ENCODE measurements at regions not wholly inside any gene's neighbourhood (a gene's known extent, or its start where the extent isn't known, plus 50 kb on each side); places are given as distances from the start of the nearest gene placed in this dataset.
"Not testable (repeated sequence)": the region's sequence is repeated elsewhere in the genome, so short reads cannot be mapped to it uniquely, and the experiment has no call there.

DNA sequence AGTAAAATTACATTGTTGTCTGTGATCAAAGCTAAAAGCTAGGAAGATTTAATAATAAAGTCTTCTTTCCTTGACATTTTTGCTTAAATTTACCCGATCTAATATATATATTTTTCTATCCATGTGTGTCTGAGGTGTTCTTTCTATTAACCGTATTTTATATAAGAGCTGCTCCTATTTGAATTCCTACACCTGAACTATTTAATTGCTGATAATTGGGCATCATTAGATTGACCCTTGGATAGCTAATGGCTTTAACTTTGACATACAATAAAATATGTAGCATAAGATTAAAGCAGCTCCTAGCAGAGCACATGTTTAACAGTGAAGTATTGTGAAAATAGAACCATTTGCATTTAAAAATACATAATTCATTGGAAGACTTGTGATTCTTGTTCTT lies 792.7 kb downstream of the MAT2B start:
- no peak for DNase-seq (ENCODE audit: low read depth)

DNA sequence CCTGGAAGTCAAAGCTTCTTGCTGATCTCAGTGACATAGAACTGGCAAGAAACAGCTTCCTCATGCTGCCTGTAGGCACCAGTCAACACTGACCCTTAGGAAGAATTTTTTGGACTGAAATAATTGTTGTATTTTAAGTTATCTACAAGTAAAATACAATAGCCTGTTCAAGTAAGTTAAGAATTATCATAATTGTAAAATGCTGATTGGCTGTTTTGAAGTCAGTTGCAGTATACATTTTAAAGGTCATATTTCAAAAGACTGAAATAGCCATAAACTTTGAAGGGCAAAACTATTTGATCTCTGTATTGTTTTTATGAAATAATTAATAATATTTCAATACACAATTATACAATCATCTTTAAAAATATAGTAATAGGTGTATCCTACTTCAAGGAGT lies 794.9 kb downstream of the MAT2B start:
- DNase-seq (ENCODE audit: low read depth): no peak

DNA sequence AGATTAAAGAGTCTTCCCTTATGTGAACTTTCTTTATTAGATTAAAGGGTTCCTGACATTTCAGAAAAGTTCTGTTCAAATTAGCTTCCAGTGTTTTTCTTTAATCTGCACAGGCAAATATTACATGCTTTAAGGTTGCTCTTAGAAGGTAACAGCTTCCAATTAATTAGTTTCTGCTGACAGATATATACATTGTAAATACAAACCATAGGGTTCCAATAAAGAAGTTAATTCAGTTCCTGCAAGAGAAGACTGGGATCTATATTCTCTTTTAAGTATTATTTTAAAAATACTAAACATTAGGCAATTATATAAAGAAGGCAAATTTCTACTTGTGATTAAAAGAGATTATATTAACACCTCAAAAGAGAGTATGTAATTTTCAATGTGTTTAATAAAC lies 795.7 kb downstream of the MAT2B start:
- DNase-seq (ENCODE audit: low read depth): no peak

DNA sequence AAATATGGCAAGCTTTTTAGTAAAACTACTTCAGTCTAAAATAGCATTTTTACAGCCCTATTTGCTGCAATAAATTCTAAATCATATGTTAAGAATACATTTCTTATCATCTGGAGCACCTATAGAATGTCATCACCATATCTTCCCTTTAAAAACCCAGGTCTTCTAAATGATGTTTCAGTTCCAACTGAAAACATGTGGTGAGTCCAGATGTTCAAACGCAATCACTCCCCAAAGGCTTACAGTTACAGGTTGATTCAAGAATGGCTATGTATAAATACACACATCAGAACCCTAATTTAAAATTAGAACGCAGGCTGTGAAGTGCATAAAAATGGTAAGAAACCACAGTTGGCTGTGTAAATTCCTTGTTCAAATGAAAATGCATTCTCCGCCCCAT lies 796.3 kb downstream of the MAT2B start:
- no peak for DNase-seq (ENCODE audit: low read depth)

DNA sequence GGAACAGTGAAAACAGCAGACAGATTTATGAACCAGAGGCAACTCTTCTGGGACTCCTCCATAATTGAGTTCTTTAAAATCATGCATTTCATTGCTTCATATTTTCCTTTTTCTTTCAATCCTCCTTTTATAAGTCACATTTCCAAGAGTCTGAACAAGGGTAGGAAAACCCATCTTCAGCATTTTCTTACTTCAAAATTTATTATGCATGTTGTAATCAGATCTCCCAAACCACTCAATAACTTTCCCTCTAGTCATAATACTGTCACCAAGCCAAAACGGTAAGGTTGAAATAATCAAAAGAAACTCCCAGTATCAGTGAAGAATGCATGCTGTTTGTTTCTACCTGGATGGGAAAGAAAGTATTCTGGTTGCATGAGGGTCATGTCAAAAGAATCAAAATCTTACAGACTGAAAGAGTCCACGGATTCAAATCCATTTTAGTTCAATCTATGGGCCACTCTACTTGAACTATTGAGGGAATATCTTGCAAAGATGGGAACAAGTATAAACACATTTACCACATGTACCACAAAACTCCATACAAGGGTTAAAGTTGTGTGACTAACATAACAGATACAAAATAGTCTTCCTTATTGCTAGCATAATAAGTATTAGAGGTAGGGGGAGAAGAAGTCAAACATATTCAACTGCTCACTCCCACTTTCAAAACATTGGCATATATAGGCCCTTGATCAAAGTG lies 797.3 kb downstream of the MAT2B start:
- no peak for DNase-seq (ENCODE audit: low read depth)

DNA sequence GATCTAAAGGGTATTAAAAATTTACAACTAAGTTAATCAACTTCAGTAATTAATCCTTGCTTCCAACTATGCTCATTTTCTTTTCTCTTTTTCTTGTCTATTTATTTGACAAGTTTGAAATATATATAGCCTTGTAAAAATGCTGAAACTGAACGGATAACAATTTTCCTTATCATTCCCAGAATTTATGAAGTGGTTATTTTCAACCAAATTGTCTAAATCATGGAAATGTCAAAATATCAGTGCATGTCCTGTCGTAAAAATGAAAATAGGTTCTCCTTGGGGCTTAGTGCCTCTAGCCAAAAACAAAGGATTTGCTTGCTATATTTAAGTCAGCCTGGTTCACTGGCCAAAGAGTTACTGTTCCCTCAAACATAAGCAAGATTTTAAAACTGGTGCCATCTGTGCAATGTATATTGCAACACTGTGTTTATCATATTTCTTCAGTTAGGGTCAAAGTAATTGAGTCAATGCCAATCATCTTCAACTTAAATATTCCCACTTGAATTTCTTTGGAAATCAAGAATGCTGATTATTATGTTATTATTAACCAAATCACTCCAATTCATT lies 798.3 kb downstream of the MAT2B start:
- DNase-seq (ENCODE audit: low read depth): peak; percentile 21

DNA sequence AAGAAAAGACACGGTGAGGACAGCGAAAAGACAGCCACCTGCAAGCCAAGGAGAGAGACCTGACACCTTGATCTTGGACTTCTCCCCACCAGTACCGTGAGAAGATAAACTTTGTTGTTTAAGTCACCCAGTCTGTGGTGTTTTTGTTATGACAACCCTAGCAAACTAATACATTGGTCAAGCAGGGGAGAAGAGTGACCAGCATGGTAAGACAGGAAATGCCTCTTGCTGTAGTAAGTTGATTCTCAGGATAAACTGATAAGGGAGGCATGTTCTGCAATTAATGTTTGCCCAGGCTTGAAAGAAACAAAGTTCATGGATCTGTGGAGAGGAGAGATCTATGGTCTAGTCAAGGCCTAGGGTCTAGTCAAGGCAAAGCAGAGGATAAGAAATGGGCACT lies 801.2 kb downstream of the MAT2B start:
- DNase-seq (ENCODE audit: low read depth): no peak

DNA sequence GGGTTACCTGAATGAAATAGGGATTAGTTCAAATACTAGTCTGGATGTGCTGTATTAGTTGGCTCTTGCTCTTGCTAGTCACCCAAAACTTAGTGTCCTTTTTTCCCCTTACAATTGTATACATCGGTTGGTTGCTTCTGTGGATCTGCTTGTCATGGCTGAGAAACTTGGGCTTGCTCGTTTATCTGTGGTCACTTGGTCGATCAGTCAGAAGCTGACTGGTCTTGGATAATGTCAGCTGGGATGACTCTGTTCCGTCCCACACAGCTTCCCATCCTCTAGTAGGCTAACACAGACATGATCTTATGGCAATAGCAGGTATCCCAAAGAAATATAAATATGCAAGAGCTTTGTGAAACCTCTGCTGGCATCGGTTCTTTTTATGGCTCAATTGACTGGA lies 807.4 kb downstream of the MAT2B start:
- DNase-seq (ENCODE audit: low read depth): no peak

DNA sequence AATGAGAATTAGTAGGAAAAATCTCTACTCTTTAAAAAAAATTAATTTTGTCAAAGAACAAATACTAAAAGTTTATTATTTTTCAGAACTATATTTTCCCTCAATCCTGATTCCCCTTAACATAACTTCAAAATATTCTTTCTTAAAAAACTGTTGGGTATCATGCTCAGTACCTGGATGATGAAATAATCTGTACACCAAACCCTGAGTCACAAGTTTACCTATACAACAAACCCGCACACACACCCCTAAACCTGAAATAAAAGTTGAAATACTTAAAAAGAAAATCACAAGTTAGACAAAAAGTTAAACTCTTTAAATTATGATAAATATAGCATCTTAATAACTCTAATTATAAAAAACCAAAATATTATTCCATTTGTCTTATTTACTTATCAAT lies 812.3 kb downstream of the MAT2B start:
- DNase-seq (ENCODE audit: low read depth): no peak

DNA sequence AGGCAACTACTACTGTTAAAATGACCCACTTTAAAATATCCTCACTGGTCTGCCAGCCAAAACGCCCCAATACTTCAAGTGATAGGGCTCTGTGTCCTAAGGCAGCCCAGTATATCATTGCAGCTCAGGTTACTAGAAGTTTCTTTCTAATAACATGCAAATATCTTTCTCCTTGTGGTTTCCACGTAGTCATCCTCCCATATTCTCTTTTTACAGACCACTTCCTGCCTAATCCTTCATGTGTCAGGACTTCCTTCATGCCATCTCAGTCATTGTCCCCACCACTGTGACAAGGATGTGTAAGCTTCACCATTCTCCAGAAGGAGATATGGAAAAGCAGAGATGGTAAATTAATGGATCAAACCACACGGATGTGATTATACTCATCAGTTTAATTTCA lies 813.7 kb downstream of the MAT2B start:
- no peak for DNase-seq (ENCODE audit: low read depth)

DNA sequence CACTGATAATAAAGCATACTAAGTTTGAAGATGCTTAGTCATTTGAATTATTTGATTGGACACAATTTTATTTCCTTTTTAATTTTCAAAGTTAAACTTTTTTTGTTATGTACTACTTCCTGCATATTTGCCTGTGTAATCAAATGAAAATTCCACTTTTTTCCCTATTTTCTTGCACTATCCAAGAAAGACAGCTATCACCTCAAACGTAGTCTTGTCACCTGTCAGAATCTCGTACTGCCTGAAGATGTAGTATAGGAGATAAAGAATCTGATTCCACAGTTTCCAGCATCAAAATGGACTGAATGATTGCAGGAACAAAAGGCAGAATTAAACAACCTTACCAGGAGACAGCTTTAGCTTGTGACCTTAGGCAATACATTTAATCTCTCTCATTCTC lies 818.8 kb downstream of the MAT2B start:
- DNase-seq (ENCODE audit: low read depth): no peak

DNA sequence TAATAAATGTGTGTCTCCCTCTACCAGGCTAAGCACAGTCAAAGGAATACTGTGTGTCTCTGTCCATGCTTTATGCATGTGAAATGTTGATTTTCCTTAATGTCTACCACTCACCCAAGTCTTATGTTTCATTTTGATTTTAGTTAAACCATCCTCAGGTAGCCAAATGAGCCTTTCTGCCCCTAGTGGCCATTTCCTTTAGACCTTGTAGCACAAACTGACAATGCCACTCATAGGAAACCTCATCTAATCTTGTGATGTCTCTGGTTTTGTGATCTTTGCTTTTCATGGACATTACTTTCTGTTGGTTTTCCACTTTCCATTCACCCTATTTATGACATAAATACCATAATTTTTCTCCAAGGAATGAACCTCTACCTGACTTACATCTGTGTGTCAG lies 820.8 kb downstream of the MAT2B start:
- no peak for DNase-seq (ENCODE audit: low read depth)

DNA sequence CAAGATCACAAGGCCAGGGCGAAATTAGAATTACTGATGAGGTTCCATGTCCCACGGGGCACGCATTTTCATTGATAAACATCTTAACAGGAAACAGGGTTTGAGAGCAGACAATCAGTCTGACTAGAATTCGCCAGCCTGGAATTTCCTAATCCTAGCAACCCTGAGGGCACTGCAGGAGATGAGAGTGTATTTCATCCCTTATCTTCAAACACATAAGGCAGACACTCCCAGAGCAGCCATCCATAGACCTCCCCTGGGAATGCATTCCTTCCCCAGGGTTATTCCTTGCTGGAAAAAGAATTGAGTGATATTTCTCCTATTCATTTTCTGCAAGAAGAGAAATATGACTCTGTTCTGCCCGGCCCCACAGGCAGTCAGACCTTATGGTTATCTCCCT lies 821.7 kb downstream of the MAT2B start:
- DNase-seq (ENCODE audit: low read depth): not testable (repeated sequence)

DNA sequence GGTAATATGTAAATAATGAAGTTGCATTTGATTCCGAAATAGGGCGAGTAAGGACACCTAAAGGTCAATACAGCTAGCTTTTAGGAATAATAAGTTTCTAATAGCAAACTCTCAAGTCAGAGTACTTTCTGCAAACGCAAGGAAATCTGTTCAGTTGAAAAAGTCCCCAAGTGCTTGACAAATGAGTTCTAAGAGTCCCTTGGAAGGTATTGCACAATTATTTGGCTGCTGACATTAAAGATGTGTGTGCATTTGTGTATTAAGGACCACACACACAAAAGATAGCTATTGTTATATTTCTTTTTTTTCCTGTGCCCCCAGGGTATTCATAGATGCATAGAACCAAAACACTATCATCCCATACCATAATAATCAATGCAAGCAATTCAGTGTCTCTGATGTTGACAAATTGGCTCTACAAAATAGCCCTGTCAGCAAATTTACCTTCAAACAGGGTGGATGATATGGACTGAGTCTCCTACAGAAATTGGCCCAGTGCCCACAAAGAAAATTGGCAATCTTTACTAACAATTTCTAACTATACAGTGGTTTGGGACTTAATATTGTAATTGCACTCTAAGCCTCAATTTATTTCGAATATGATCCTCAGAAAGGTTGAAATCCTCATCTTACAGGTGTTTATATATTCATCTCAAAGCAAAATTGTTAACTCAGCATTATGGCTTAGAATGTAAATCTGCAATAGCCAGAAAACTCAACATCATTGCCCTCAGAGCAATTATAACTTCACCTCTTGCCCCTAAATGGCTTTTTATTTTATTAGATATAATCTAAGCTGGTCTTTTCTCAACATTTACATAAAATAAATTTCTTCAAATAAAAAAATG lies 827.2 kb downstream of the MAT2B start:
- DNase-seq (ENCODE audit: low read depth): no peak

DNA sequence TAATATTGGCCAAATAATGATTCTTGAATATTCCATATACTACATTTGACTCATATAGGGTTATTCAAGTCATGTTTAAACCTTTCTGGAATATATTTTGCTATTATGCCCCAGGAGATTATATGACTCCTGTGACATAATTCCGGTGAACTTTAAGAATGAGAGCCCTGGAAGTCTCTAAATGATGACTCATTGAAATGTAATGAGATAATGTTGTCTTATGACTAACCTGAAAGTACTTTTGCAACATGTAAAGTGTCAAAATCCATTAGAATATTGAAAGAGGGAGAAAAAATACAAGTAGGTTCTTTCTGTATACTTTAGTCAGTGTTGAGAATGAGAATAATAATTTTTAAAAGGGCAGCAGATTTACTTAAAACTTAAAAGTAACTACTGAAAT lies 830.4 kb downstream of the MAT2B start:
- peak; percentile 33 for DNase-seq (ENCODE audit: low read depth)

DNA sequence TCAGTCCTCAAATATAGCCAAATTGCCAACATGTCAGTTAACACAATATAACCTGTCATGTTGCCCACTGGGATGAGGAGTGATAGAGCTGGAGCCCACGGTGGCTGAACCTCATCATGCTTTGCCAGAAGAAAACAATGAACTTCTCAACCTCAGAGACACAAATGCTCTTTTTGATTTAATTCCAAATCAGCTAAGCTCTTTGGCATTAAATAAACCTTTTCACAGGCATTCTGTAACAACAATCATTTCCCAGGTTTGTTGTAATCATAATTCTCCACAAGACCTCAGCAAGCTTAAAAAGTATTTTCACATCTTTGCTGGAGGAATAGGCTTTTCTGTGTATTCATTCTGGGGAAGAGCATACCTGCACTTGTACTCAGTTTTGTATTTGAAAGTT lies 830.9 kb downstream of the MAT2B start:
- DNase-seq (ENCODE audit: low read depth): no peak

DNA sequence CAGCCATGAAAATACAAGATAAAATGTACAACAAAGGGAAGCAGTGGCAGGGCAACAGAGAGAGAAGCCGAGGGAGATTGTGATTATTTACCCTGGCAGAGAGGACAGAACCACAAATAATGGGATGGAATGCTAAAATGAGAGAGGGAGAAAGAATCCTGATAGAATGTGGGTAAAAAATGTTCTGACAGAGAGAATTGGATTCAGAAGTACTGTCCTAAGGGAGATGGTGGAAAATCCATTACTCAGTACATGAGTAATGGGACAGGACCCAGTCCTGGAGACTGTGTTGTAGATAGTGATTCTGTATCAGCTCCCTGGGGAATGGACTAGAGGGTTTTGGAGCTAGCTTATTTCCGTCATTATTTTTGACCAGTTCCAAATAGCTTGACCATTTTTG lies 831.5 kb downstream of the MAT2B start:
- DNase-seq (ENCODE audit: low read depth): peak; percentile 81

DNA sequence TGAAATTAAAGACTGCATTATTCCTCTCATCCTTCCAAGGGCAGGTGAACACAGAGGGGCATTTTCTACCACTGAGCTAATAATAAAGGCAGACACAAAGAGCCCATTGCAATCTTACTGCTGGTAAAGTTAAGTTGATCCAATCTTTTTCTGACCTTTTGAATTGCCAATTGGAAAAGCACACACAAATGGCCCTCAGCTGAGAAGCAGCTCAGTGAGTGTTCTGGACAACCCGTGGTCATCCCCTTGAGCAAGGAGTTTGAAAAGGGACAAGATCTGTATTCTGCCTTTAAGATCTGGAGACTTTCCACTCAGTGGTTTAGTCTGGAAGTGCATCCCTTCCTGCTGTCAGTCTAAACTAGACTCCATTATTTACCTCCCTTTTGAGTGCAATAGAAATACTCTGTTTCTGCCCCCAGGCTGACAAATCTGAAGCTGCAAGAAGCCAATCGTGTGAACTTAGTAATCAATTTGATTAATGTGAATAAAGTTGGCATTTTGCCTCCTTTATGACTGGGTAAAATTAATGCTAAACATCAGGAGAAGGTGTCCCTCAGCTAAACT lies 835.7 kb downstream of the MAT2B start:
- DNase-seq (ENCODE audit: low read depth): no peak

DNA sequence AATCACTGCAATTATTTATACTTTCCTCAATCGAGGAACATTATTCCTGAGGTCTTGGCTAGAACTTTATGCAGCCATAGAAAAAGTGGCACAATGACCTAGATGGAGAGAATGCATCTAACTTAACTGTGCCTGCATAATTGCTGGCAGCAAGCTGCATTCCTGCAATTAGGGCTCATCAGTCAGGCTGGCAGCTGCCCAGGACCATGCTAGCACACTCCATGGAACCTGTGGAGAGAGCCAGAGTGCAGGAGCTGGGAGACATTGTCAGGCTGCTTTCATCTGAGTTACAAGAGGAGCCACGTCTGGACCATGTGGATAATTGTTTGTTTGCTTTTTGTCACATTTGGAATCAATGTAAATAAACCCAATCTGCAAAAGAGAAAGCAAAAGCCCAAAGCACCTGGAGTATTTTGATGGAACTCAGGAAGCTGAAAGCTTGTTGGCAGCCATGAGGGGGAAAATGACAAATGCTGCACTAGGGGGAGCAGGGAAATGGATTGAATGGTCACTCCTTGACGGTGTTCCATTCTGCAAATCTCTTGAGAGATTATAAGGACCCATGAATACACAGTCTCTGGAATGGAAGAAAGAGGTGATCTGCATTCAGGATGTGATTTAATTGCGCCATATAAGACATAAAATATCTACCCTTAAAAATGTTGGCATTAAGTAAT lies 839.9 kb downstream of the MAT2B start:
- peak; percentile 61 for DNase-seq (ENCODE audit: low read depth)

DNA sequence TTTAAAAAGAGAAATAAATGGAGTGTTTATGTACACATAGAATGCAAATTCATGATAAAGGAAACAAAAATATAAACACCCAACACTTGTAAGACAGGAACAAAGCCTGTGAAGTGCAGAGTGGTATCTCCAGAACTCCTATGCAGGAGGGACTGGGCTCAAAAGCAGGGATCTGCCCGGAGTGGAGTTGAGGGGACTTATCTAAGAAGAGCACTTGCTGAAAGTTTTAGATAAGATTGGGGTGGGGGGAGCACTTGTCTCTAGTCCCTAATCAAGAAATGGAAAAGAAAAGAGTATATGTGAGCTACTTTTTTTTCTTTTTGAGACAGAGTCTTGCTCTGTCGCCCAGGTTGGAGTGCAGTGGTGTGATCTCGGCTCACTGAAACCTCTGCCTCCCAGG lies 840.4 kb downstream of the MAT2B start:
- DNase-seq (ENCODE audit: low read depth): no peak

DNA sequence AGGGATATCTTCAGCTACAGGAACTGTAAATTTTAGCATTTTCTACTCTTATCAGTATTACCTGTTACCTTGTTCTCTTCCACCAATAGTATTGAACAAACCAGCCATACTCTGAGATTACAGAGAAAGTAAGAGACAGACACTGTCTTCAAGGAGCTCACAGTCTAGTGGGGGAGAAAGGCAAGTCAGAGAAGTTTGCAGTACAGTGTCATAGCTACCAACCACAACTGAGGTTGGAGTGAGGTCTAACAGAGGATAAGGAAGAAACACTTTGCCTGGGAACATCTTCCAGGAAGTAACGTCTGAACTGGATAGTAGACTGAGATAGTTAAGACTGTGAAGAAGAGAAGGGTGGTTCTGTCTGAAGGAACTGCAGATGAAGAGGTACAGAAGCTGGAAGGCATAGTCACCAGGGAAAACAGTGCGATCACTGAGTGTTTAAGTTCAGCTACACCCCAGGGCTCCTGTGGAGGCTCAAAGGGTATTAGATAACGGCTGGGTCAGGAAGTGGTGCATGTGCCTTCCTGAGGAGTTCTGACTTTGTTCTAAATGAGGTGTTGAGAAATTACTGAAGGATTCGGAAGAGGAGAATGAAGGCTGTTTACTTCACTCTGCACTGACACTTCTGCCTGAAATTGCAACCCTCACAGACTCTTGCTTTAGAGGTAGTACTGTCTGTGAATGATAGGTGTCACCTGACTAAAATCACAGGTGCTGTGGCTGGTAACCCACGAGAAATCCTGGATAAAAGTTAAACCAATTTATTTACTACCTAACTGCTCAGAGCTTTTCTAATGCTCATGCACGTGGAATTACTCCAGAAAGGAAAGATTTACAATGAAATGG lies 841.6 kb downstream of the MAT2B start:
- no peak for DNase-seq (ENCODE audit: low read depth)

DNA sequence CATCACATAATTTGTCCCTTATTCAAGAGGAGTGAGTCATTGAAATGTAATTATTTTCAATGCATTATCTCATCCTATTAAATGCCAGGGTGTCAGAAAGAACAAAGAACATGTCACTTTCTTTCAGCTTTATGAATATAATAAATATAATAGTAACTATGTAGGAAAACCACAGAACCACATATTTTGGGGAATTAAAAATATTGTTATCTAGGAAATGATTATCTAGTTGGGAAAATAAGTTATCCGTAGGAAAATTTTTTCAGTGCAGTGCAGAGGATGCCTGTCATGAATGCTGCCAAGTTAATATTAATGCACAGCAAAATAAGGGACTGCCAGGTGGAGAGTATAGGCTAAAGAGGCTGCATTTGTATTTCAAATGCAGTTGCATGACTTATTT lies 844.8 kb downstream of the MAT2B start:
- DNase-seq (ENCODE audit: low read depth): no peak

Measured in fibroblast of gingiva (primary cell).